MCF 10A (cell line): ENCODE measurements at regions not wholly inside any gene's neighbourhood (a gene's known extent, or its start where the extent isn't known, plus 50 kb on each side); places are given as distances from the start of the nearest gene placed in this dataset.

Experiments
- BruUV-seq: library from RNA; stranded (reverse); fragments of 400-500 nt; replicated peaks from 2 replicates; lab custom pipeline; 2021; lab: Mats Ljungman, UMichigan
- CTCF ChIA-PET: fragments of 300-600 bp; sonication (Branson Sonifier 250); formaldehyde crosslinking; extraction: SDS; loops from one replicate; lab custom pipeline; 2021; ENCODE audit warnings: antibody characterized with exemption, inconsistent platforms; lab: Yijun Ruan, JAX
- POLR2A ChIA-PET: fragments of 300-600, 350-650 bp; sonication (Branson Sonifier 250); formaldehyde crosslinking; extraction: SDS; loops from one replicate; lab custom pipeline; 2020; ENCODE audit warnings: antibody characterized with exemption, inconsistent platforms; lab: Yijun Ruan, JAX
- DNase-seq: peaks from one replicate; pipeline ENCODE4 v3.0.0-alpha.2; 2018; ENCODE audit not compliant: unreplicated experiment
- H3K27ac Mint-ChIP-seq: one replicate; pipeline ENCODE4 v1.8.0; 2022; ENCODE audit warnings: mild to moderate bottlenecking, low read depth, mixed read lengths; ENCODE audit not compliant: unreplicated experiment
- H3K27me3 Mint-ChIP-seq: one replicate; pipeline ENCODE4 v1.8.0; 2022; ENCODE audit warnings: mixed read lengths; ENCODE audit not compliant: insufficient read depth, unreplicated experiment
- H3K36me3 Mint-ChIP-seq: one replicate; pipeline ENCODE4 v1.8.0; 2022; ENCODE audit warnings: mild to moderate bottlenecking, moderate library complexity, mixed read lengths; ENCODE audit not compliant: insufficient read depth, unreplicated experiment
- H3K4me1 Mint-ChIP-seq: one replicate; pipeline ENCODE4 v1.8.0; 2022; ENCODE audit warnings: mixed read lengths; ENCODE audit not compliant: insufficient read depth, unreplicated experiment
- H3K4me3 Mint-ChIP-seq: one replicate; pipeline ENCODE4 v1.8.0; 2022; ENCODE audit warnings: mild to moderate bottlenecking, moderate library complexity, mixed read lengths; ENCODE audit not compliant: unreplicated experiment
- H3K9me3 Mint-ChIP-seq: one replicate; pipeline ENCODE4 v1.8.0; 2022; ENCODE audit warnings: mixed read lengths; ENCODE audit not compliant: unreplicated experiment
- intact Hi-C: fragments of 100-400 bp; cut with micrococcal nuclease; formaldehyde crosslinking; loops from 2 replicates; pipeline ENCODE4 v1.14.1; 2022
- TF ChIP-seq, protein P1 (sequence below): fragments of 200-600 bp; IDR thresholded peaks from one replicate; pipeline ENCODE4 v1.8.0; 2022; ENCODE audit warnings: antibody characterized with exemption, mild to moderate bottlenecking; ENCODE audit not compliant: unreplicated experiment

GRCh38 chr4:74632634-74633033 lies 161.7 kb downstream of the BTC start:
- ChIA-PET CTCF (interaction anchor here (0.6 to 1.5 kb wide), 3 partner anchors 21 to 101 kb away, joined by 3 read pairs; no protein-coding TSS in a partner anchor), POLR2A (interaction anchor here (0.6 to 2.4 kb wide), 17 partner anchors 8 to 402 kb away, joined by 3 to 14 read pairs (median 4); no protein-coding TSS in a partner anchor)
- no TSS peak for BruUV-seq
- Mint-ChIP-seq H3K27me3 (no peaks in the 10 kb centered on the region), H3K9me3 (no peaks in the 10 kb centered on the region), H3K4me1 (peaks cover 33% of the 10 kb centered on the region), H3K36me3 (no peaks in the 10 kb centered on the region), H3K27ac (peak overlapping the region; percentile 80), H3K4me3 (peak overlapping the region; percentile 51)
- peak; percentile 100 for DNase-seq
- intact Hi-C loops, result loop anchor here (2.0 kb wide), 1 partner anchor 26 kb away; no protein-coding TSS in a partner anchor
- TF ChIP-seq, protein P1, sequence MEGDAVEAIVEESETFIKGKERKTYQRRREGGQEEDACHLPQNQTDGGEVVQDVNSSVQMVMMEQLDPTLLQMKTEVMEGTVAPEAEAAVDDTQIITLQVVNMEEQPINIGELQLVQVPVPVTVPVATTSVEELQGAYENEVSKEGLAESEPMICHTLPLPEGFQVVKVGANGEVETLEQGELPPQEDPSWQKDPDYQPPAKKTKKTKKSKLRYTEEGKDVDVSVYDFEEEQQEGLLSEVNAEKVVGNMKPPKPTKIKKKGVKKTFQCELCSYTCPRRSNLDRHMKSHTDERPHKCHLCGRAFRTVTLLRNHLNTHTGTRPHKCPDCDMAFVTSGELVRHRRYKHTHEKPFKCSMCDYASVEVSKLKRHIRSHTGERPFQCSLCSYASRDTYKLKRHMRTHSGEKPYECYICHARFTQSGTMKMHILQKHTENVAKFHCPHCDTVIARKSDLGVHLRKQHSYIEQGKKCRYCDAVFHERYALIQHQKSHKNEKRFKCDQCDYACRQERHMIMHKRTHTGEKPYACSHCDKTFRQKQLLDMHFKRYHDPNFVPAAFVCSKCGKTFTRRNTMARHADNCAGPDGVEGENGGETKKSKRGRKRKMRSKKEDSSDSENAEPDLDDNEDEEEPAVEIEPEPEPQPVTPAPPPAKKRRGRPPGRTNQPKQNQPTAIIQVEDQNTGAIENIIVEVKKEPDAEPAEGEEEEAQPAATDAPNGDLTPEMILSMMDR, result no peak

DNA sequence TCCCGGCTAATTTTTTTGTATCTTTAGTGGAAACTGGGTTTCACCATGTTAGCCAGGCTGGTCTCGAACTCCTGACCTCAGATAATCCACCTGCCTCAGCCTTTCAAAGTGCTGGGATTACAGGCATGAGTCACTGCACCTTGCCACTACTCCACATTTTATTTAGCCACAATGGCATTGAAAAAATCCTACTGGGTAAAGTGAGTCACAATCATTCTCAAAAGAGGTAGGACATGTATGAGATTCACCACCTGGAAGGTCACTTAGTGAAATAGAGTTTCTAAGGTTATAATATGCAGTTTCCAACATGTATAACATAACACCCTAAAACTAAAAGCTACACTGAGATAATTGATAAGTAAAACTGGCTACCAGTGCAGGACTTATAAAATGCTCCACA lies 159.2 kb downstream of the BTC start:
- Mint-ChIP-seq H3K9me3 (no peaks in the 10 kb centered on the region), H3K27me3 (no peaks in the 10 kb centered on the region), H3K4me1 (peaks cover 39% of the 10 kb centered on the region), H3K36me3 (no peaks in the 10 kb centered on the region), H3K4me3 (no peak overlapping the region), H3K27ac (no peak overlapping the region)
- TF ChIP-seq, protein P1, result no peak
- POLR2A ChIA-PET, result interaction anchor here (0.6 to 1.7 kb wide), 6 partner anchors 11 to 519 kb away, joined by 3 to 7 read pairs (median 3); no protein-coding TSS in a partner anchor
- no TSS peak for BruUV-seq
- CTCF ChIA-PET, result interaction anchor here (1.2 kb wide), 1 partner anchor 32 kb away, joined by 3 read pairs; no protein-coding TSS in a partner anchor
- DNase-seq, result no peak
- intact Hi-C loops, result no loop called here

DNA sequence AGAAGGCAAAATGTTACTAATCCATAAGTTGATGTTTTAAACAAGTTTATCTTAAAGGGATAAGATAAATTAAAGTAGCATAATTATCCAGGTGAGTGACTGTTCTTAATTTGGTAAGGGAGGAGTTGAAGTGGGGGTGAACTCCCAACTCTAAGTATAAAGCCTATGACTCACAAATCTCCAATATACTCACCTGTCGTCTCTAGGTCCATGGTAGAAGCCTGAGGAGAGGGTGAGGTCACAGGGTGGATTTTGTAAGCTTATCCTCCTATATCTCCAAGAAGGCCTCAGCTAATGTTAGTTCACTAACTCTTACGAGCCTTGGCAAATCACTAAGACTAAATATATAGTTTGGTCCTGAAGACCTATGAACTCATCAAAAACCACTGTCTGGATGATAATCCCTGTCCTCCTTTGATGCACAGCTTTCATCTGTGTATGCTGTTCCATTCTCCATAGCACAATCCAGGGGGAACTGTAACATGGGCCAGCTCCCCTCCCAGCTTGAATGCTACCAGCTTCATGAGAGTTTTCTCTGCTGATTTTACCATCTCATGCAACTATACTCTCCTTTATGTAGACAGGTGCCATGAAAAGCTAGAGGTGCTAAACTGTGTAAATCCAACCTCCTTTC lies 158.7 kb downstream of the BTC start:
- H3K27me3 Mint-ChIP-seq, result no peaks in the 10 kb centered on the region
- CTCF ChIA-PET, result interaction anchor here (0.7 to 1.4 kb wide), 6 partner anchors 8 to 258 kb away, joined by 3 to 6 read pairs (median 4); no protein-coding TSS in a partner anchor
- peak; percentile 61 for DNase-seq

GRCh38 chr4:74638001-74638400 lies 156.3 kb downstream of the BTC start:
- no peaks in the 10 kb centered on the region for H3K9me3 Mint-ChIP-seq
- DNase-seq, result no peak
- TF ChIP-seq, protein P1, result no peak
- peaks cover 34% of the 10 kb centered on the region for H3K4me1 Mint-ChIP-seq
- no peaks in the 10 kb centered on the region for H3K36me3 Mint-ChIP-seq
- no peak overlapping the region for H3K27ac Mint-ChIP-seq
- CTCF ChIA-PET, result no interaction called here
- POLR2A ChIA-PET, result interaction anchor here (1.0 to 1.3 kb wide), 2 partner anchors 9 to 17 kb away, joined by 4 read pairs; no protein-coding TSS in a partner anchor
- no peak overlapping the region for H3K4me3 Mint-ChIP-seq
- no TSS peak for BruUV-seq
- H3K27me3 Mint-ChIP-seq, result no peaks in the 10 kb centered on the region
- intact Hi-C loops, result no loop called here

More for the DNA sequence above, 158.7 kb downstream of the BTC start:
- Mint-ChIP-seq H3K36me3 (no peaks in the 10 kb centered on the region), H3K4me1 (peaks cover 44% of the 10 kb centered on the region), H3K27ac (no peak overlapping the region), H3K4me3 (no peak overlapping the region), H3K9me3 (no peaks in the 10 kb centered on the region)
- TF ChIP-seq, protein P1, result no peak
- BruUV-seq, result no TSS peak
- POLR2A ChIA-PET, result interaction anchor here (0.7 to 1.7 kb wide), 5 partner anchors 11 to 520 kb away, joined by 3 to 7 read pairs (median 3); no protein-coding TSS in a partner anchor
- intact Hi-C loops, result no loop called here
